HL-60 (cell line): ENCODE measurements at regions not wholly inside any gene's neighbourhood (a gene's known extent, or its start where the extent isn't known, plus 50 kb on each side); places are given as distances from the start of the nearest gene placed in this dataset.
"Not testable (repeated sequence)": the region's sequence is repeated elsewhere in the genome, so short reads cannot be mapped to it uniquely, and the experiment has no call there.

Experiments used
- DNase-seq, 2 experiments: peaks; one replicate each; pipeline ENCODE4 v3.0.0-alpha.2; 2010 to 2020; ENCODE audit warnings: low read depth in 1 of 2, low spot score in 1 of 2
- H3K27ac ChIP-seq: fragments of 250-450 bp; sonication (Bioruptor Pico); replicated peaks from 2 replicates; pipeline ENCODE4 v1.5.1; 2020; ENCODE audit warnings: mild to moderate bottlenecking, moderate library complexity
- H3K27me3 ChIP-seq: fragments of 250-450 bp; sonication (Bioruptor Pico); 2 replicates; pipeline ENCODE4 v1.5.1; 2021; ENCODE audit warnings: mild to moderate bottlenecking, moderate library complexity; ENCODE audit not compliant: insufficient read depth, poor library complexity, severe bottlenecking
- H3K4me3 ChIP-seq: replicated peaks from 2 replicates; pipeline ENCODE4 v1.5.1; 2011; ENCODE audit warnings: mild to moderate bottlenecking, control low read depth, low read length; ENCODE audit not compliant: insufficient read depth
- CTCF ChIP-seq: IDR thresholded peaks from one replicate; pipeline ENCODE4 v1.5.1; 2011; ENCODE audit warnings: low read length, control low read depth, inconsistent platforms; ENCODE audit not compliant: insufficient read depth

GRCh38 chr16:15223398-15223797 lies 129.3 kb upstream of the RRN3 start:
- not testable (repeated sequence) for H3K27ac ChIP-seq, H3K27me3 ChIP-seq, H3K4me3 ChIP-seq, DNase-seq

- not testable (repeated sequence) for H3K4me3 ChIP-seq, H3K27ac ChIP-seq, H3K27me3 ChIP-seq, DNase-seq
- peak; percentile 71 for TF ChIP-seq CTCF
Observed at GRCh38 chr16:15219679-15220615, 125.9 kb upstream of the RRN3 start.

- DNase-seq, H3K4me3 ChIP-seq, H3K27me3 ChIP-seq, H3K27ac ChIP-seq: not testable (repeated sequence)
Observed at GRCh38 chr16:15218856-15219500, 124.9 kb upstream of the RRN3 start.

GRCh38 chr16:15207202-15207981 lies 113.3 kb upstream of the RRN3 start:
- DNase-seq, H3K27ac ChIP-seq, H3K27me3 ChIP-seq, H3K4me3 ChIP-seq: not testable (repeated sequence)

- H3K4me3 ChIP-seq, H3K27ac ChIP-seq, DNase-seq, H3K27me3 ChIP-seq: not testable (repeated sequence)
Observed at GRCh38 chr16:15206439-15206838, 112.4 kb upstream of the RRN3 start.

- H3K4me3 ChIP-seq, DNase-seq, H3K27ac ChIP-seq, H3K27me3 ChIP-seq: not testable (repeated sequence)
Observed at GRCh38 chr16:15205939-15206338, 111.9 kb upstream of the RRN3 start.

- DNase-seq: not testable (repeated sequence)
Observed at GRCh38 chr16:15204571-15204970, 110.5 kb upstream of the RRN3 start.

GRCh38 chr16:15192813-15193212 lies 98.7 kb upstream of the RRN3 start:
- not testable (repeated sequence) for DNase-seq, H3K27ac ChIP-seq, H3K27me3 ChIP-seq, H3K4me3 ChIP-seq

More at GRCh38 chr16:15204571-15204970, 110.5 kb upstream of the RRN3 start:
- not testable (repeated sequence) for H3K27me3 ChIP-seq, H3K27ac ChIP-seq, H3K4me3 ChIP-seq

- not testable (repeated sequence) for H3K27ac ChIP-seq, DNase-seq, H3K27me3 ChIP-seq, H3K4me3 ChIP-seq
Observed at GRCh38 chr16:15192197-15192596, 98.1 kb upstream of the RRN3 start.

GRCh38 chr16:15189478-15189877 lies 95.4 kb upstream of the RRN3 start:
- H3K4me3 ChIP-seq: not testable (repeated sequence)

More at GRCh38 chr16:15189478-15189877, 95.4 kb upstream of the RRN3 start:
- H3K27me3 ChIP-seq, DNase-seq, H3K27ac ChIP-seq: not testable (repeated sequence)
